NCI-H524 treated with DMSO at 0.1 percent for 48 hours (cell line): ENCODE measurements at regions not wholly inside any gene's neighbourhood (a gene's known extent, or its start where the extent isn't known, plus 50 kb on each side); places are given as distances from the start of the nearest gene placed in this dataset.

ENCODE experiments used
- DNase-seq: peaks from one replicate; lab custom pipeline; 2025; lab: John Stamatoyannopoulos, UW

GRCh38 chr3:44092497-44092896, 149.2 kb upstream of the TOPAZ1 start:
- no peak for DNase-seq

- DNase-seq = no peak
Measured at GRCh38 chr3:44093531-44093930, 148.2 kb upstream of the TOPAZ1 start.

DNA sequence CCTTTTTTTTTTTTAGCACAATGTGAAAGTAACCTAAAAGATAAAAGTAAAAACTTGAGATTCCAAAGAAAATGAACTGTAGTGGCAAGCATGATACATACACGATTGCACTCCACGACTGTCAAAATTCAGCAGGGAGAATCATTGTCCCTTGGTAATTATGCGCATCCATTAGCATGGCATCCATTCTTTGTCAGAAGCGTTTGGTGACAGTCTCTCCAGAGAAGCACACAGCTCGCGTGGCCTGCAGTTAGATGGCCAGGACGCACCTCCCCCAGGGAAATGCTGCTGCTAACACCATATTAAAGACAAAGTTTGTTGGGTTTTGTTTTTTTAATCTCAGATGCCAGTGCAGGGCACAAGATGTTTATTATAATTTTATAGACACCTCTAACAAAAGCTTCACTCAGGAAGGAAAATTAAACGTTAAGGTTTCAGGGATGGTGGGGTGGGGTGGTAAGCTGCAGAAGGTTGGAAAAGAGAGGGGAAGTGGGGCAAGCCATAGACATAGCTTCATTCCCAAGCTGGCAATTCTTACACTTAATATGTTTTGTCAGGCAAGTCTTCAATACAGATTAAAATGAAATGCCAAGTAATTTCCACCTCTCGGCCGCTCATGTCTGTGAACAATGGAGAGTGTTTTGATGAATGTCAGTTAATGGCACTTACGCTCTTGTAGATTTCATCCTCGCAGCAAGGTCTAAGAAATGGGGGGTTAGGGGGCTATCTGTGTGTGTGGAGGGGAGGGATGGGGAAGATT, 142.8 kb upstream of the TOPAZ1 start:
- no peak for DNase-seq

GRCh38 chr3:44099566-44100297, 142.0 kb upstream of the TOPAZ1 start:
- DNase-seq = no peak

DNA sequence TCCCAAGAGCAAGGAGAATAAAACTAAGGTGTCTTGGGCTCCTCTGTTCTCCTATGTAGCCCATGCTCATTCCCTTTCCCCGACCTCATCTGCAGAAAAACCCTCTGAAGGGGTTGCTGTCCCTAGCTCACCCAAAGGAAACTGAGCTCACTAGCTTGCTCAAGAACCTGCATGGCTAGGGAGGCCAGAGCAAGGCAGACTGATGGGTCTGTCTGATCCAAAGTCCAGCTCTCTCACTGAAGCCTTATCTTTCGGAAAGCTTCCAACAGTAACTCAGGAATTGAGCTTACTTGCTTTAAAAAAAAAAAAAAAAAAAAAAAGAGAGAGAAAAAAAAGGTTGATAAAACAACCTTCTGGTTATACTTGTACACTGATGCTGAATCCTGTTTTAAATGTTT, 141.4 kb upstream of the TOPAZ1 start:
- DNase-seq = no peak

- no peak for DNase-seq
Measured at GRCh38 chr3:44104043-44104442, 137.6 kb upstream of the TOPAZ1 start.

DNA sequence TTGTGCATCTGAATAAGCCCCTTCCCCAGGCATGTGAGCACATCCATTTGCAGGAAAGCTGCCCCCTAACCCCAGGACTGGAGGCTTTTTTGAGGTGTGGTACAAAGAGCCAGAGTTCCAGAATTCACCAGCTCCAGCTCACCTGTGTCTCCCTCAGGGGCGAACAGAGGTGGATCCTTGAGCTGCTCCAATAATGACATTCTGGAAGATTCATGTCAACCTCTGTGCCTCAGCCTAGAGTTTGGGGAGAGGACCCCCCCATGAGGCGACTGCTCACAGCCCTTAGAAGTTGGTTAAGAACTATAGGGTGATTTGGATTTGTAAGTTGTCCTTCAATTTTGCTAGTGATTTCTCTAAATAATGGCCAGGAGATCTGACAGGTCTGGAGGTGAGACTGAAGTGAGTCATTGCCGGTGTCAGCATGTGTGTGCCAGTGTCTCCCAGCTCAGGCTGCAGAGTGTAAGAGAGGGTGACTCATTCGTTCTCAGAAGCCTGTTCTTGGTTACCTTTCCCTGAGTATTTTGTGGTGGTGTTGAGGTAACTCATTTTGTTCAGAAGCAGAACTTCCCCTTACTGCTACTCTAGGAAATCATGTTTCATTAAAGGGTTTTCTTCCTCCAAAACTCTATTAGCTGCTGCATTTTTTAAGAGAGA, 136.9 kb upstream of the TOPAZ1 start:
- no peak for DNase-seq

DNA sequence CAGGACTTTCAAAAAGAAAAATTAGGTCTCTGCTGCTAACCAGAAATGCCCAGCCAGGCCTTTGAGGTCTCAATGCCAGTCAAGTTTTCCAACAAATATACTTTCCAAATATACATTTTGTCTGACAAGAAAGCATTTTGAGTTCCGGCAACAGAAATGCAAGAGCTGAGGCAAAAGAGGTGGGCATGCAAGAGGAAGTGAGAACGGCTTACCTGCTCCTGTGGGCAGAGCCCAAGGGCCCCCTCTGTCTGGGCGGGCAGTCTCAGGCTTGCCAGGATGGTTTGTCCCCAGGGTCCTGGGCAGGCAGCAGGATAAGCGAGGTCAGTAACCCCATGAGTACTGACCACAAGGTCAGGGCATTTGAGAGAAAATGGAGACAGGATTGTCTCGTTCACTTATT, 136.1 kb upstream of the TOPAZ1 start:
- no peak for DNase-seq

DNA sequence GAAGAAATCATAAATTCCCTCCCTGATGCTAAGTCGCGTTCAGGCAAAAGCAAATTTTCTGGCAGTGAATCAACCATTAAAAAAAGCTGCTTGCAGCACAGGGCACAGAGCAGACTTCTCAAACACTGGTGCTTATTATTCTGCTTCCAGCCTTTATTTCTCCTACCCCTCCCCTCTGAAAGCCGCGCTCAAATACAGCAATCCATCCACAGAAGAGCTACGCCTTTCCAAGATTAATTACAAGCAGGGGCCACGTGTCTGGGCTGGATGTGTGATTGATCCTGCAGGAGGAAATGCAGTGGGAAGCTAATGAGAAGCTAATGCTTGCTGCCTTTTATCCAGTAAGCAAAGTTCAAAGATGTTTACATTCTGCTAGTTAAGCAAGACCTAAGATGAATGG, 134.9 kb upstream of the TOPAZ1 start:
- no peak for DNase-seq

- DNase-seq = peak; percentile 66
Measured at GRCh38 chr3:44108481-44108880, 133.2 kb upstream of the TOPAZ1 start.

GRCh38 chr3:44109771-44110361, 131.8 kb upstream of the TOPAZ1 start:
- peak; percentile 39 for DNase-seq

DNA sequence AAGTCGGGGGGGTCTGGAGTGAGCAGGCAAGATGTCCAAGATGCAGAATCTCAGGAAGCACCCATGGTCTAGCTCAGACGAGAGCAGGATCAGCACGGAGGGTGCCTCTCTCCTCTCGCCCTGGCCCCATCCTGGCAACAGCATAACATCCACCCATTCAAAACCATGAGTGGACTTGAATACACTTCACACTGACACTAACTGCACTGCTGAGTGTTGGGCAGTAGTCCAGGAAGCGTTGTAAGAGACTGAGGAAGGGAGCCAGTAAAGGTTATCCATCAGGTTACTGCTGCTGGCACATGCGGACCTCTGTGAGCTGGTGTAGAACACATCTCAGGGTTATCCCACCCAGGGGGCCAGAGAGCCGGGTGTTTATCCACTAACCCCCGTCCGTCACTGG, 131.0 kb upstream of the TOPAZ1 start:
- DNase-seq = no peak

- DNase-seq = no peak
Measured at GRCh38 chr3:44111482-44111881, 130.2 kb upstream of the TOPAZ1 start.

DNA sequence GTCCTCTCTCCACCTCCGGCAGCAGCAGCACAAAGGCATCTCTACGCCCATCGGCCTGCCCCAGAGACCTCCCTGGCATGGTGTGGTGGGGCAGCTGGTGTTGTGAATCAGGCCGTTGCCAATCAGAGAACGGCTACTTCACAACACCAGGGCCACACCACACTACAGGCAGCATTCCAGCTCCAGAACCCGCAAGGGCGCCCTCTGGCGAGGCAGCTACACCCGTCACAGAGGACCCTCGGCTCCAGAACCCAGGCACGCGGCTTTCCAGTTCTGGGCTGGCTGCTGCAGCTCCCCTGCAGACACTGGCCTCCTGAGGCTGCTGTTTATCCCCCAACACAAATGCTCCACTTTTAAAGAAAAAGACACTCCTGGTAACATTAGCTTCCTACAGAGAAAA, 127.5 kb upstream of the TOPAZ1 start:
- DNase-seq = no peak

DNA sequence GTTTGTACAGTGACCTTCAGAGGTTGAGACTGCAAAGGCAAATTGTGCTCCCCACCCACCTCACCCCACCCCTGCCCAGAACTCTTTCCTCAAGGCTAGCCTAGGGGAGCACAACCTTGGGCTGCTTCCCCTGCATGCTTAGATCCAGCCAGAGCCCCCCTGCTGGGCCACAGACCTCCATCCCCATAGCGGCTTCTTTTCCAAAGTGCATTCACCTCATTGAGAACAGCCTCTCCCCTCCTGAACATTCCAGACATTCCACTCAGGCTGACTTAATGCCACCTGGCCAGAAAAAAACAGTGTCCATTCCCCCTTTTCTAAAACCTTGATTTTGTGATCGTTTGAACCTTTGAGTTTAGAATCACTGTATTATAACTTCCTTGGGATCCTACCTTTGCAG, 124.4 kb upstream of the TOPAZ1 start:
- DNase-seq = no peak

GRCh38 chr3:44117736-44118135, 124.0 kb upstream of the TOPAZ1 start:
- no peak for DNase-seq

DNA sequence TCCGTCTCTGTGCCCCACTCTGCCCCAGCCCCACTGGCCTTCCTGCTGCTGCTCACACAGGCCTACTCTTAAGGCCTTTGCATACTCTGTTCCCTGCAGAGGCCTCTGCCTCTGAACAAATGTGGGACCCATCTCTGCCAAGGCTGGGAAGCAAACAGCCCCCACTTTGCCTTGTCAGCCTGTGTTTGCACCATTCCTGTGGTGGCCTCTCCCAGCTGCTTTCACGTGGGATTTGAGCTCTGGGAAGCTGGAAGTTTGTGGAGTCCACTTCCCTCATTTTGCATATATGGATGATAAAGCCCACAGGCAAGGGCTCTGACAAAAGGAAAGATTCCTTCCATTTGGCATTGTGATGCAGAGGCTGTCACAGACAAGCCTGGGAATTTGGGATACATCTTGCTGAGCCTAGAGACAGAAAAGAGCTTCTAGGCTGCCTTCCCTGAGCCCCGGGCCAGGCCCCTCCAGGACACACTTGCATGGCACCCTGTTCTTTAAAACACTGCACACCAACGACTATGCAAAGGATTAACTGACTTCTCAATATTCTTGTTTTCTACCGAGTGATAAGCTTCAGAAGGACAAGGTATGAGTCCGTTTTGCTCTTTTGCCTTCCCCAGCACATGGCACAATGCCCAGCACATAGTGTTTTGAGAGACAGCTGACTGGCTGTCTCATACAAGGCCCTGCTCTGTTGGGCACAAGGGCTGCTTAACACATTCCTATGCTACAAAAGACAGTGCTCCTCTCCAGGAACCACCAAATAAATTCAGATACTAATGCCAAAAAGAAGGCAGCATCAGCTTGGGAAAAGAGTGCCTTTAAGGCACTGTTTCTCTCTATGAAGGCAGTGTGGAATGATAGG, 120.7 kb upstream of the TOPAZ1 start:
- DNase-seq = no peak

DNA sequence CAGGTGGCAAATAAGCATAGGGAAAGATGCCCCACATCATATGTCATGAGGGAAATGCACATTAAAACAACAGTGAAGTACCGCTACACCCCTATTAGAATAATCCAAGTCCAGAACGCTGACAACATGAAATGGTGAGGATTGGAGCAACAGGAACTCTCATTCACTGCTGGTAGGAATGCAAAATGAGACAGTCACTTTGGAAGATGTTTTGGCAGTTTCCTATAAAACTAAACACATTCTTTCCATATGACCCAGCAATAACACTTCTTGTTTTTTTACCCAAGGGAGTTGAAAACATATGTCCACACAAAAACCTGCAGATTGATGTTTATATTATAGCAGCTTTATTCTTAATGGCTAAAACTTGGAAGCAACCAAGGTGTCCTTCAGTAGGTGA, 116.4 kb upstream of the TOPAZ1 start:
- no peak for DNase-seq

- no peak for DNase-seq
Measured at GRCh38 chr3:44125882-44126281, 115.8 kb upstream of the TOPAZ1 start.

DNA sequence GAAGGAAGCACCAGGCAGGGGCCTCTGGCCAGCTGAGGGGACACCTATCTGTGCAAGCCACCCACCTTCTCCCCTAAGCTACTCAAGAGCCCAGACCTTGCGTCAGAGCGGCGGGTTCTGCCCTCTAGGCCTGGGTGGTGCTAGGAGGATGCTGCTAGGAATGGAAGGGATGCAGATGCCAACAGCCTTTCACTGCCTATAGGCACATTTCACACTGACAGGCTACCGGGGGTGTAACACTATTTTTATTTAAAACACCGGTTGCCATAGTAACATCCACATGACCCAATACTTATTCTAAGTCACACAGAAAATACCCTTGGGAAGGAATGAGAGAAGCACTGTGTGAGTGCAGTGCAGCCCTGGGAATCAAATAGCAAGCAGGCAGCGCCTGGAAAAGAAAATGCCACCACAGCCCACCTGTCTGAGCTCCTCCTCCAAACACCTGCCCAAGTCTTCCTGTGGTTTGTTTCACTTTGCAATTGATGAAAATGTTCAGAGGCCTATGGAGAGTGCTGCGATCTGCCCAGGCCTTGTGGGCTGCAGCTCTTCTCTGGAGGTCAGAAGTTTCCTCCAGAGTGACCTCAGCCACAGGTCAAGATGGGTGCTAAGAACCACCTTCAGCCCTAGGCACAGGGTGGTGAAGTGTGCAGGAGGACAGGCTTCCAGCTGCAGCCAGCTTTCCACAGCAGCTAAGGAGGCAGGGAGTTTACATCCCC, 113.5 kb upstream of the TOPAZ1 start:
- DNase-seq = no peak

- no peak for DNase-seq
Measured at GRCh38 chr3:44130249-44130648, 111.4 kb upstream of the TOPAZ1 start.
